Upper lobe of left lung (tissue), 4 donors: ENCODE measurements at regions not wholly inside any gene's neighbourhood (a gene's known extent, or its start where the extent isn't known, plus 50 kb on each side); places are given as distances from the start of the nearest gene placed in this dataset.

Experiments
- EP300 ChIP-seq, 4 donors: sonication (generic); formaldehyde crosslinking; IDR thresholded peaks; one replicate each; pipeline ENCODE4 v1.5.1; 2017; ENCODE audit warnings: antibody characterized with exemption in 4 of 4, control low read depth in 2 of 4
- POLR2A ChIP-seq, 4 donors: fragments of 450-650 bp; IDR thresholded peaks; one replicate each; pipeline ENCODE4 v1.5.1; 2016 to 2017; ENCODE audit warnings: antibody characterized with exemption in 4 of 4, mild to moderate bottlenecking in 2 of 4
- POLR2AphosphoS5 ChIP-seq, 2 donors: sonication (generic); formaldehyde crosslinking; IDR thresholded peaks; one replicate each; pipeline ENCODE4 v1.5.1; 2017; ENCODE audit warnings: antibody characterized with exemption in 2 of 2
- TF ChIP-seq, protein P1 (sequence below), 6 experiments: fragments of 450-650 bp in 4 of 6; fragments of 200-600 bp in 2 of 6; sonication (generic) in 2 of 6; IDR thresholded peaks; one replicate each; pipeline ENCODE4 v1.5.1; 2016 to 2019; ENCODE audit warnings: antibody characterized with exemption in 6 of 6

DNA sequence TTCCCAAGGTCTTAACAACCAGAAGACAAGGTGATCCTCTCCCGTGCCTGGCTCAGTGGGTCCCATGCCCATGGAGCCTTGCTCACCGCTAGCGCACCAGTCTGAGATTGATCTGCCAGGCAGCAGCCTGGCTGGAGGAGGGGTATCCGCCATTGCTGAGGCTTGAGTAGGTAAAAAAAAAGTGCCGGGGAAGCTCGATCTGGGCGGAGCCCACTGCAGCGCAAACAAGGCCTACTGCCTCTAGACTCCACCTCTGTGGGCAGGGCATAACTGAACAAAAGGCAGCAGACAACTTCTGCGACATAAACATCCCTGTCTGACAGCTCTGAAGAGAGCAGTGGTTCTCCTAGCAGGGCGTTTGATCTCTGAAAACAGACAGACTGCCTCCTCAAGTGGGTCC is 104.0 kb downstream of the C14orf39 start:
- TF ChIP-seq, protein P1, sequence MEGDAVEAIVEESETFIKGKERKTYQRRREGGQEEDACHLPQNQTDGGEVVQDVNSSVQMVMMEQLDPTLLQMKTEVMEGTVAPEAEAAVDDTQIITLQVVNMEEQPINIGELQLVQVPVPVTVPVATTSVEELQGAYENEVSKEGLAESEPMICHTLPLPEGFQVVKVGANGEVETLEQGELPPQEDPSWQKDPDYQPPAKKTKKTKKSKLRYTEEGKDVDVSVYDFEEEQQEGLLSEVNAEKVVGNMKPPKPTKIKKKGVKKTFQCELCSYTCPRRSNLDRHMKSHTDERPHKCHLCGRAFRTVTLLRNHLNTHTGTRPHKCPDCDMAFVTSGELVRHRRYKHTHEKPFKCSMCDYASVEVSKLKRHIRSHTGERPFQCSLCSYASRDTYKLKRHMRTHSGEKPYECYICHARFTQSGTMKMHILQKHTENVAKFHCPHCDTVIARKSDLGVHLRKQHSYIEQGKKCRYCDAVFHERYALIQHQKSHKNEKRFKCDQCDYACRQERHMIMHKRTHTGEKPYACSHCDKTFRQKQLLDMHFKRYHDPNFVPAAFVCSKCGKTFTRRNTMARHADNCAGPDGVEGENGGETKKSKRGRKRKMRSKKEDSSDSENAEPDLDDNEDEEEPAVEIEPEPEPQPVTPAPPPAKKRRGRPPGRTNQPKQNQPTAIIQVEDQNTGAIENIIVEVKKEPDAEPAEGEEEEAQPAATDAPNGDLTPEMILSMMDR (IDR thresholded peaks at IDR 0.05), result no peak
- TF ChIP-seq POLR2A (IDR thresholded peaks at IDR 0.05) (no peak), EP300 (IDR thresholded peaks at IDR 0.05) (no peak), POLR2AphosphoS5 (IDR thresholded peaks at IDR 0.05) (no peak)
